Progenitor cell of endocrine pancreas (in vitro differentiated cells): ENCODE measurements at regions not wholly inside any gene's neighbourhood (a gene's known extent, or its start where the extent isn't known, plus 50 kb on each side); places are given as distances from the start of the nearest gene placed in this dataset.

Experiments used
- DNase-seq: peaks from one replicate; pipeline ENCODE4 v3.0.0; 2021; ENCODE audit warnings: low spot score; ENCODE audit not compliant: unreplicated experiment
- H3K27ac Mint-ChIP-seq: 2 replicates; pipeline ENCODE4 v1.8.0; 2021; ENCODE audit warnings: mild to moderate bottlenecking, moderate library complexity, mixed read lengths
- H3K27me3 Mint-ChIP-seq: 2 replicates; pipeline ENCODE4 v1.8.0; 2021; ENCODE audit warnings: mixed read lengths
- H3K36me3 Mint-ChIP-seq: 2 replicates; pipeline ENCODE4 v1.8.0; 2022; ENCODE audit warnings: mixed read lengths; ENCODE audit not compliant: insufficient read depth
- H3K4me1 Mint-ChIP-seq: 2 replicates; pipeline ENCODE4 v1.8.0; 2021; ENCODE audit warnings: low read depth, mixed read lengths
- H3K4me3 Mint-ChIP-seq: 2 replicates; pipeline ENCODE4 v1.8.0; 2021; ENCODE audit warnings: low read depth, mild to moderate bottlenecking, moderate library complexity, mixed read lengths
- H3K9me3 Mint-ChIP-seq: 2 replicates; pipeline ENCODE4 v1.8.0; 2021; ENCODE audit warnings: low read depth, mixed read lengths
- CTCF ChIP-seq: fragments of 200-600 bp; sonication (generic); IDR thresholded peaks from one replicate; pipeline ENCODE4 v1.5.0; 2021; ENCODE audit warnings: antibody characterized with exemption, mild to moderate bottlenecking; ENCODE audit not compliant: unreplicated experiment

GRCh38 chr20:60395991-60396390 is 437.8 kb downstream of the CDH26 start:
- TF ChIP-seq CTCF, result no peak
- no peaks in the 10 kb centered on the region for H3K4me1 Mint-ChIP-seq
- no peak overlapping the region for H3K4me3 Mint-ChIP-seq
- no peaks in the 10 kb centered on the region for H3K36me3 Mint-ChIP-seq
- no peak for DNase-seq
- no peak overlapping the region for H3K27ac Mint-ChIP-seq
- peaks cover 36% of the 10 kb centered on the region for H3K27me3 Mint-ChIP-seq
- H3K9me3 Mint-ChIP-seq, result peaks cover 13% of the 10 kb centered on the region

GRCh38 chr20:60400567-60400966 is 442.3 kb downstream of the CDH26 start:
- Mint-ChIP-seq H3K36me3 (no peaks in the 10 kb centered on the region), H3K4me3 (no peak overlapping the region), H3K9me3 (peaks cover 13% of the 10 kb centered on the region), H3K27me3 (peaks cover 16% of the 10 kb centered on the region), H3K27ac (no peak overlapping the region), H3K4me1 (no peaks in the 10 kb centered on the region)
- TF ChIP-seq CTCF, result no peak
- DNase-seq, result no peak

GRCh38 chr20:60402189-60403058 is 444.2 kb downstream of the CDH26 start:
- DNase-seq, result no peak
- no peak for TF ChIP-seq CTCF
- H3K4me3 Mint-ChIP-seq, result no peak overlapping the region
- no peaks in the 10 kb centered on the region for H3K4me1 Mint-ChIP-seq
- H3K9me3 Mint-ChIP-seq, result peaks cover 13% of the 10 kb centered on the region
- H3K27me3 Mint-ChIP-seq, result peaks cover 9% of the 10 kb centered on the region
- H3K27ac Mint-ChIP-seq, result no peak overlapping the region
- no peaks in the 10 kb centered on the region for H3K36me3 Mint-ChIP-seq

- H3K27me3 Mint-ChIP-seq, result peaks cover 5% of the 10 kb centered on the region
- no peak overlapping the region for H3K4me3 Mint-ChIP-seq
- no peak for DNase-seq
- peaks cover 13% of the 10 kb centered on the region for H3K9me3 Mint-ChIP-seq
- H3K4me1 Mint-ChIP-seq, result no peaks in the 10 kb centered on the region
- TF ChIP-seq CTCF, result no peak
- H3K27ac Mint-ChIP-seq, result no peak overlapping the region
- no peaks in the 10 kb centered on the region for H3K36me3 Mint-ChIP-seq
These were observed 445.0 kb downstream of the CDH26 start for GRCh38 chr20:60403105-60403741.

- peaks cover 3% of the 10 kb centered on the region for H3K9me3 Mint-ChIP-seq
- no peak overlapping the region for H3K4me3 Mint-ChIP-seq
- H3K36me3 Mint-ChIP-seq, result no peaks in the 10 kb centered on the region
- H3K4me1 Mint-ChIP-seq, result no peaks in the 10 kb centered on the region
- H3K27ac Mint-ChIP-seq, result peak overlapping the region; percentile 33
- TF ChIP-seq CTCF, result no peak
- H3K27me3 Mint-ChIP-seq, result peaks cover 4% of the 10 kb centered on the region
- DNase-seq, result no peak
These were observed 449.0 kb downstream of the CDH26 start for GRCh38 chr20:60407011-60407771.
